Hepatocyte (in vitro differentiated cells): ENCODE measurements at regions not wholly inside any gene's neighbourhood (a gene's known extent, or its start where the extent isn't known, plus 50 kb on each side); places are given as distances from the start of the nearest gene placed in this dataset.

ENCODE experiments used
- EZH2 ChIP-seq: fragments of 200-600 bp; sonication (generic); IDR thresholded peaks from 2 replicates; pipeline ENCODE4 v1.6.1; 2016; ENCODE audit warnings: antibody characterized with exemption, mild to moderate bottlenecking, borderline replicate concordance
- TF ChIP-seq, protein P1 (sequence below): fragments of 200-600 bp; sonication (generic); IDR thresholded peaks from 2 replicates; pipeline ENCODE4 v1.5.1; 2016; ENCODE audit warnings: antibody characterized with exemption, mild to moderate bottlenecking; ENCODE audit not compliant: poor library complexity

DNA sequence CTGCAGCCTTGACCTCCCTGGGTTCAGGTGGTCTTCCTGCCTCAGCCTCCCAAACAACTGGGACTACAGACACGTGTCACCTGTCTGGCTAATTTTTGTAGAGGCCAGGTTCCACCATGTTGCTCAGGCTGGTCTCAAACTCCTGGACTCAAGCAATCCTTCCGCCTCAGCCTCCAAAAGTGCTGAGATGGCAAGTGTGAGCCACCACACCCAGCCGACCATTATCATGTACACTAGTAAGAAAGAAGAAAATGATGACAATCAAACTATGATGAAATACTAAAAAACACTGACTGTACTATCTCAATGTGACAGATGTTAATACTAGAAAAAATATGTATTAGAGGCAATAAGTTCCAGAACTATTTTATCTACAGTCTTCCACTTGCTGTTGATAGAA is 420.9 kb downstream of the TRIB2 start:
- TF ChIP-seq, protein P1, sequence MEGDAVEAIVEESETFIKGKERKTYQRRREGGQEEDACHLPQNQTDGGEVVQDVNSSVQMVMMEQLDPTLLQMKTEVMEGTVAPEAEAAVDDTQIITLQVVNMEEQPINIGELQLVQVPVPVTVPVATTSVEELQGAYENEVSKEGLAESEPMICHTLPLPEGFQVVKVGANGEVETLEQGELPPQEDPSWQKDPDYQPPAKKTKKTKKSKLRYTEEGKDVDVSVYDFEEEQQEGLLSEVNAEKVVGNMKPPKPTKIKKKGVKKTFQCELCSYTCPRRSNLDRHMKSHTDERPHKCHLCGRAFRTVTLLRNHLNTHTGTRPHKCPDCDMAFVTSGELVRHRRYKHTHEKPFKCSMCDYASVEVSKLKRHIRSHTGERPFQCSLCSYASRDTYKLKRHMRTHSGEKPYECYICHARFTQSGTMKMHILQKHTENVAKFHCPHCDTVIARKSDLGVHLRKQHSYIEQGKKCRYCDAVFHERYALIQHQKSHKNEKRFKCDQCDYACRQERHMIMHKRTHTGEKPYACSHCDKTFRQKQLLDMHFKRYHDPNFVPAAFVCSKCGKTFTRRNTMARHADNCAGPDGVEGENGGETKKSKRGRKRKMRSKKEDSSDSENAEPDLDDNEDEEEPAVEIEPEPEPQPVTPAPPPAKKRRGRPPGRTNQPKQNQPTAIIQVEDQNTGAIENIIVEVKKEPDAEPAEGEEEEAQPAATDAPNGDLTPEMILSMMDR = no peak
- no peak for TF ChIP-seq EZH2
